GM20431 (cell line): ENCODE measurements at regions not wholly inside any gene's neighbourhood (a gene's known extent, or its start where the extent isn't known, plus 50 kb on each side); places are given as distances from the start of the nearest gene placed in this dataset.
"Not testable (repeated sequence)": the region's sequence is repeated elsewhere in the genome, so short reads cannot be mapped to it uniquely, and the experiment has no call there.

Experiments used
- in situ Hi-C: fragments of 300-500 bp; cut with MseI, MboI; formaldehyde crosslinking; loops from one replicate; pipeline ENCODE4 v1.15.0; 2020; ENCODE audit warnings: low sequenced_read_pairs; ENCODE audit not compliant: unreplicated experiment

DNA sequence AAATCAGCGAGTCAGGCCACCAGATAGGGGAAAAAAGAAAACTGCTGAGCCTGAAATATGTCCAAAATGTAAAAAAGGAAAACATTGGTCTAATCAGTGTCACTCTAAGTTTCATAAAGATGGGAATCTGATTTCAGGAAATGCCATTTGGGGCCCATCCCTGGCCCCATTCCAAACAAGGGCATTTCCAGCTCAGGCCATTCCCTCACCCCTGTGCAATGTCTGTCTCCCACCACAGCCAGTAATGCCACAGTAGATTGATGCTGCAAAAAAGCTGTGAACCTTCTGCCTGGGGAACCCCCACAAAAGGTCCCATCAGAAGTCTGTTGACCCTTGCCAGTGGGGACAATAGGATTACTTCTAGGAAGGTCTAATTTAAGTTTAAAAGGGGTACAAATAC is 199.6 kb downstream of the YTHDC2 start:
- in situ Hi-C loops, result no loop called here

DNA sequence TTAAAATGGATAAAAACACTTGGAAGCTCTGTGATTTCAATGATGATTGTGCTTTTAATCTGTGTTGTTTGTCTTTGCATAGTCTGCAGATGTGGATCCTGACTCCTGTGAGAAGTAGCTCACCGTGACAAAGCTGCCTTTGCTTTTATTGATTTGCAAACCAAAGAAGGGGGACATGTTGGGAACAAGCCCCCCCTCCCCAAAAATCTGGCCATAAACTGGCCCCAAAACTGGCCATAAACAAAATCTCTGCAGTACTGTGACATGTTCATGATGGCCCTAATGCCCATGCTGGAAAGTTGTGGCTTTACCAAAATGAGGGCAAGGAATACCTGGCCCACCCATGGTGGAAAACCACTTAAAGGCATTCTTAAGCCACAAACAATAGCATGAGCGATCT is 202.4 kb downstream of the YTHDC2 start:
- in situ Hi-C loops, result not testable (repeated sequence)

DNA sequence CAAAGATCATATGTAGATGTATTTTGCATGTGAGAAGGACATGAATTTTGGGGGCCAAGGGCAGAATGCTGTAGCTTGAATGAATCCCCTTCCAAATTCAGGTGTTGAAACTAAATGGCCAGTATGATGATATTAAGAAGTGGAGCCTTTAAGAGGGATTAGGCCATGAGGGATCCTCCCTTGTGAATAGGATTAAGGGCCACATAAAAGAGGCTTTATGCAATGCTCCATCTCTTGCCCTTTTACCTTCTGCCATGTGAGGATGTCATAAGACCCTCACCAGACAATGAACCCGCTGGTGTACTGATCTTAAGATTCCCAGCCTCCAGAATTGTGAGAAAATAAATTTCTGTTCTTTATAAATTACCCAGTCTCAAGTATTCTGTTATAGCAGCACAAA is 206.1 kb downstream of the YTHDC2 start:
- in situ Hi-C loops, result no loop called here

DNA sequence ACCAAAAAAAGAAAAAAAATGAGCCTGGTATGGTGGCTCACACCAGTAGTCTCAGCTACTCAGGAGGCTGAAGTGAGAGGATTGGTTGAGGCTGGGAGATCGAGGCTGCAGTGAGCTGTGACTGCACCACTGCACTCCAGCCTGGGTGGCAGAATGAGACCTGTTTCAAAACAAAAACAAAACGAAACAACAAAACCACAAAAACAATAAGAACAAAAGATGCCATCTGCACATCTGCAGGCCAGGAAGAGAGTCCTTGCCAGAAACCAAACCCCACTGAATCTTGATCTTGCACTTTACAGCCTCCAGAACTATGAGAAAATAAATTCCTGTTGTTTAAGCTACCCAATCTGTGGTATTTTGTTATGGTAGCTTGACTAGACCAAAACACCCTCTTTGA is 207.7 kb downstream of the YTHDC2 start:
- in situ Hi-C loops, result no loop called here

GRCh38 chr5:113723021-113723420 is 209.5 kb downstream of the YTHDC2 start:
- in situ Hi-C loops, result no loop called here

- in situ Hi-C loops, result no loop called here
Measured at GRCh38 chr5:113735751-113736150, 222.3 kb downstream of the YTHDC2 start.

GRCh38 chr5:113742176-113742575 is 228.7 kb downstream of the YTHDC2 start:
- in situ Hi-C loops, result no loop called here

GRCh38 chr5:113742639-113743038 is 229.1 kb downstream of the YTHDC2 start:
- in situ Hi-C loops, result no loop called here

DNA sequence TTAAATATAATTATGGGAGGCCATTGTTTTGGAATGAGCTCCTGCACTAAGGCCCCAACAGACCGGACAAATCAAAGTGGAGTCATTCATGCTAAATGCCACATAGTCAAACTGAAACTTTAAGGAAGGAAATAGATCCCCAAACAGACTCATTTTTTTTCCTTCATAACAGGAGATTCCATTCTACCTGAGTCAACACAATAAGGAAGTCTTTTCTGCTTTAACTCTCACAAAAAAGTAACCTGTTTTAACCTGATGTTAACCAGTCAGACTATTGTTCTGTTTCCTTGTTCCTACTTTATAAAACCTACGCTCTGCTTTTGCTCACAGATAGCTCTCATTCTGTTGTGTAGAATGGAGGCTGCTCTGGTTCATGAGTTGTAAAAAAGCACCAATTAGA is 234.9 kb downstream of the YTHDC2 start:
- in situ Hi-C loops, result no loop called here

GRCh38 chr5:113749334-113749733 is 235.8 kb downstream of the YTHDC2 start:
- in situ Hi-C loops, result no loop called here

DNA sequence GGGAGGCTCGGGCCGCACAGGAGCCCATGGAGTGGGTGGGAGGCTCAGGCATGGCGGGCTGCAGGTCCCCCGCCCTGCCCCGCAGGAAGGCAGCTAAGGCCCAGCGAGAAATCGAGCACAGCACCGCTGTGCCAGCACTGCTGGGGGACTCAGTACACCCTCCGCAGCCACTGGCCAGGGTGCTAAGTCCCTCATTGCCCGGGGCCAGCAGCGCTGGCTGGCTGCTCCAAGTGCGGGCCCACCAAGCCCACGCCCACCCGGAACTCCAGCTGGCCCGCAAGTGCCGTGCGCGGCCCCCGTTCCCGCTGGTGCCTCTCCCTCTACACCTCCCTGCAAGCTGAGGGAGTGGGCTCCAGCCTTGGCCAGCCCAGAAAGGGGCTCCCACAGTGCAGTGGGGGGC is 239.7 kb downstream of the YTHDC2 start:
- in situ Hi-C loops, result not testable (repeated sequence)

- in situ Hi-C loops, result no loop called here
Measured at GRCh38 chr5:113755516-113755915, 242.0 kb downstream of the YTHDC2 start.

DNA sequence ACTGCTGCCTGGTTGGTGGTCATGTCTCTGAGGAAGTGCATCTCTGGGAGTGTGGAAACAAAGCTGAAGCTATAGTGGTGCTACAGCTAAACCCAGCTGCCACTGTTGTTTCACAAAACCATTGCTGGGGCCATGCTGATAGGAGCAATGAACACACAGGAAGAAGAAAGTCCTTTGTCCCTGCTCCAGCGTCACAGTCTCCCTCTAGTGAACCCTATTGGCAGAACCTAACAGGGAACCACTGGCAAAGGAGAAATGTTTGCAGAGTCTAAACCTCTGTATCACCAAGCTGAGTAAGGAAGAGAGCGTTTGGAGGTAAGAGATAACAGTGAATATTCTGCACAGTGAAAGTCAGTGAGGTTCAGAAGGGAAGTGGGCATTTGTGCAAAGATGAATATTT is 244.0 kb downstream of the YTHDC2 start:
- in situ Hi-C loops, result no loop called here

- in situ Hi-C loops, result no loop called here
Measured at GRCh38 chr5:113759505-113759904, 246.0 kb downstream of the YTHDC2 start.

DNA sequence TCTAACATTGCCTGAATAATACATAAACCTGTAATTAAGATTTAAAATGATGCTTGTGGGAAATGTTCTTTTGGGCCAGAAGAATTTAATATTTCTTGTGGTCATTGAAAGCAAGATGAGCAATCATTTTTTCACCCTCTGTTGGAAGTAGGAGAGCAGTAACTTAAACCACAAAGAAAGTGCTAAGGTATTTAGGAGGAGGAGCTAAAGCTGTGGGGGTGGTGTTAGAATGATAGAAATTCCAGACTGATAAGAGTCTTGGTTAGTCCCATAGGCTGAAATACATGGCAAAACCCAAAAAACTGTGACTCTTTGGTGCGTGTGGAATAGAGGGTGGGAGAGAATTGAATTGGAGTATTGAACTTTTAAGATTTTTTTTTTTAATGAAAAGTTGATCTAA is 247.0 kb downstream of the YTHDC2 start:
- in situ Hi-C loops, result no loop called here

DNA sequence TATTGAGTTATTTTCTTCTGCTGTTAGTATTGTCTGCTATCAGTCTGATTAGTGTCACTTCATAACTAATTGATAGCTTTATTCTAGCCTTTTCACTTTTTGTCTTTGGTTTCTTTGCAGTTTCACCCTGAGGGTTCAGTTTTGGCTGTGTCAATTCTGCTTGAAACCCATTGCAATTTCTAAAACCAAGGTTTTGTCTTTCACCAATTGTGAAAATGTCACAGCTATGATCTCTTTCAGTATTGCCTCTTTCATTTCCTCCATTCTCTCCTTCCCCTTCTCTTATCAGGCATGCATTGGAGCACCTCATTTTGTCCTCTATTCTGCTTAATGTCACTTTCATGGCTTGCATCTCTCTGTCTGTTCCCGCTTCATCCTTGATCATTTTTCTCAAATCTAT is 248.1 kb downstream of the YTHDC2 start:
- in situ Hi-C loops, result no loop called here

DNA sequence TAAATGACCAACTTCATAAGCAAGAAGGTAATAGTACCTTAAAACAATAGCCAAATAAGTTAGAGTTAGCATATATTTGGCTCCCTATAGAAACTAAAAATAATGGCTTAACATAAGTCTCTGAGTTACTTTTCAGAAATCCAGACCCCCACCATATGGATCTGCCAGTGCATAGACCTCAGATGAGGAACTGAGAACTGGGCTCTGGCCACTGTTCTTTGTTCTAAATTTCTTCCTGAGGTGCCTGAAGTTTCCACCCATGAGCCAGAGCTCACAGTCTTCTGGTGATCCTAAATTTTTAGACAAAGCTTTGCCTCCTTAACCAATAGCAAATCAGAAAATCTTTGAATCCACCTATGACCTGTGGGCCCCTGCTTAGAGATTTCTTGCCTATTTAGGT is 250.9 kb downstream of the YTHDC2 start:
- in situ Hi-C loops, result no loop called here

- in situ Hi-C loops, result not testable (repeated sequence)
Measured at GRCh38 chr5:113766827-113767226, 253.3 kb downstream of the YTHDC2 start.

GRCh38 chr5:113770648-113771047 is 257.2 kb downstream of the YTHDC2 start:
- in situ Hi-C loops, result no loop called here

- in situ Hi-C loops, result no loop called here
Measured at GRCh38 chr5:113771483-113771882, 258.0 kb downstream of the YTHDC2 start.

DNA sequence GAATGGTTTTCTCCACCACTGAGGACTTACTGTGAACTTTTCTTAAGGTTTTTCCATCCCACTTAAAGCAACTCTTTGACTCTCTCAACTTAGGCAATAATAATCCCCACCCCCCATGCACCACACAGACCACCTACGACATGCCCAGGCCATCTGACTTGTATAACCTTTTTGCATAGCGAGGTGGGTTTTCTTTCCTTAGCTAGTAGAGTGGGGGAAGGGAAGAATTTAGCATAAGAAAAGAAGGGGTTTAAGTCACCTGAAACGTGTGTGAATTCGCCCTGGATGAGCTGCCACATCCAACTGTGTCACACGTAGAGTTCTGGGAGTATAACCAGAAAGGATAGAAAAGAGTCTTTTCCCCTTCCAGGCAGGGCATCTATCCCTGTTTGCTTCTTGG is 262.7 kb downstream of the YTHDC2 start:
- in situ Hi-C loops, result no loop called here

GRCh38 chr5:113776832-113777525 is 263.5 kb downstream of the YTHDC2 start:
- in situ Hi-C loops, result no loop called here
